HG02678 (cell line): ENCODE measurements at regions not wholly inside any gene's neighbourhood (a gene's known extent, or its start where the extent isn't known, plus 50 kb on each side); places are given as distances from the start of the nearest gene placed in this dataset.

Experiments used
- ATAC-seq: cut with Tn5 transposase; IDR thresholded peaks from one replicate; pipeline ENCODE4 v1.9.1; 2021; ENCODE audit warnings: mild to moderate bottlenecking, moderate library complexity; ENCODE audit not compliant: unreplicated experiment

GRCh38 chr15:62988701-62989100 is 53.8 kb upstream of the TPM1 start:
- ATAC-seq = no peak

GRCh38 chr15:62989366-62990055 is 53.0 kb upstream of the TPM1 start:
- ATAC-seq = no peak

GRCh38 chr15:62991698-62992097 is 50.8 kb upstream of the TPM1 start:
- ATAC-seq = no peak

GRCh38 chr15:62992302-62992701 is 50.2 kb upstream of the TPM1 start:
- ATAC-seq = no peak
